AG09309 (cell line): ENCODE measurements at regions not wholly inside any gene's neighbourhood (a gene's known extent, or its start where the extent isn't known, plus 50 kb on each side); places are given as distances from the start of the nearest gene placed in this dataset.

ENCODE experiments used
- DNase-seq: peaks from one replicate; pipeline ENCODE4 v3.0.0-alpha.2; 2010; ENCODE audit warnings: low read depth
- H3K4me3 ChIP-seq: 2 replicates; pipeline ENCODE4 v1.5.1; 2011; ENCODE audit warnings: mild to moderate bottlenecking, low read depth, low read length, moderate library complexity; ENCODE audit not compliant: control insufficient read depth
- TF ChIP-seq, protein P1 (sequence below): IDR thresholded peaks from 2 replicates; pipeline ENCODE4 v1.5.1; 2011; ENCODE audit warnings: mild to moderate bottlenecking, low read depth, low read length, inconsistent platforms; ENCODE audit not compliant: insufficient read depth, control insufficient read depth; ENCODE audit errors: missing control alignments

- H3K4me3 ChIP-seq, result no peak overlapping the region
- DNase-seq, result no peak
- TF ChIP-seq, protein P1, sequence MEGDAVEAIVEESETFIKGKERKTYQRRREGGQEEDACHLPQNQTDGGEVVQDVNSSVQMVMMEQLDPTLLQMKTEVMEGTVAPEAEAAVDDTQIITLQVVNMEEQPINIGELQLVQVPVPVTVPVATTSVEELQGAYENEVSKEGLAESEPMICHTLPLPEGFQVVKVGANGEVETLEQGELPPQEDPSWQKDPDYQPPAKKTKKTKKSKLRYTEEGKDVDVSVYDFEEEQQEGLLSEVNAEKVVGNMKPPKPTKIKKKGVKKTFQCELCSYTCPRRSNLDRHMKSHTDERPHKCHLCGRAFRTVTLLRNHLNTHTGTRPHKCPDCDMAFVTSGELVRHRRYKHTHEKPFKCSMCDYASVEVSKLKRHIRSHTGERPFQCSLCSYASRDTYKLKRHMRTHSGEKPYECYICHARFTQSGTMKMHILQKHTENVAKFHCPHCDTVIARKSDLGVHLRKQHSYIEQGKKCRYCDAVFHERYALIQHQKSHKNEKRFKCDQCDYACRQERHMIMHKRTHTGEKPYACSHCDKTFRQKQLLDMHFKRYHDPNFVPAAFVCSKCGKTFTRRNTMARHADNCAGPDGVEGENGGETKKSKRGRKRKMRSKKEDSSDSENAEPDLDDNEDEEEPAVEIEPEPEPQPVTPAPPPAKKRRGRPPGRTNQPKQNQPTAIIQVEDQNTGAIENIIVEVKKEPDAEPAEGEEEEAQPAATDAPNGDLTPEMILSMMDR, result no peak
Measured at GRCh38 chr16:75918109-75918508, 191.8 kb upstream of the CPHXL start.

- H3K4me3 ChIP-seq, result no peak overlapping the region
- TF ChIP-seq, protein P1, result no peak
- DNase-seq, result no peak
Measured at GRCh38 chr16:75919664-75920063, 193.4 kb upstream of the CPHXL start.

GRCh38 chr16:75921281-75921680 is 195.0 kb upstream of the CPHXL start:
- TF ChIP-seq, protein P1, result no peak
- DNase-seq, result no peak
- no peak overlapping the region for H3K4me3 ChIP-seq

- DNase-seq, result no peak
- TF ChIP-seq, protein P1, result no peak
- H3K4me3 ChIP-seq, result no peak overlapping the region
Measured at GRCh38 chr16:75922250-75922649, 196.0 kb upstream of the CPHXL start.

GRCh38 chr16:75924397-75924796 is 198.1 kb upstream of the CPHXL start:
- TF ChIP-seq, protein P1, result no peak
- no peak overlapping the region for H3K4me3 ChIP-seq
- no peak for DNase-seq

GRCh38 chr16:75927810-75928209 is 201.5 kb upstream of the CPHXL start:
- DNase-seq, result no peak
- TF ChIP-seq, protein P1, result no peak
- H3K4me3 ChIP-seq, result no peak overlapping the region

DNA sequence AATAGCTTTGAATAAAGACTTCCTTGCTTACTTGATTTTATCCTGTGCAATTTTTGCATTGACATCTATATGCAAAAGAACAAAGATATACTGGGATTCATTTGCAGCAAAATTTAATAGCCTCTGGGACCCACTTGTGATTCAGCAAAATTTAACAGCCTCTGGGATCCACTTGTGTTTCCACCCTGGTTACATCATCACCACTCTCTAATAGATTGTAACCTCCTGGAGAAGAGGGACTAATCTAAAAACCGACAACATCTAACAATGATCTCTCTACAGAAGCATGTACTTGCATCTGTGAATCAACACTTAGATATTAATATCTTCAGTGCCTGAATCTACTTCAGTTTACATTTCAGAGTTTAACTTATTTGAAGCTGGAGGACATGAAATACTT is 202.0 kb upstream of the CPHXL start:
- DNase-seq, result no peak
- TF ChIP-seq, protein P1, result no peak
- no peak overlapping the region for H3K4me3 ChIP-seq
